IMR-90 (cell line): ENCODE measurements at regions not wholly inside any gene's neighbourhood (a gene's known extent, or its start where the extent isn't known, plus 50 kb on each side); places are given as distances from the start of the nearest gene placed in this dataset.

Experiments
- ATAC-seq: fragments of 200-7000 bp; cut with Tn5 transposase; 2 replicates; pipeline ENCODE4 v1.9.1; 2020; ENCODE audit warnings: low read depth, mild to moderate bottlenecking, moderate library complexity
- BruUV-seq: library from RNA; stranded (reverse); fragments of 400-500 nt; replicated peaks from 2 replicates; lab custom pipeline; 2021; lab: Mats Ljungman, UMichigan
- CTCF ChIA-PET: fragments of 300-600 bp; formaldehyde crosslinking; extraction: SDS; loops from one replicate; lab custom pipeline; 2021; ENCODE audit warnings: antibody characterized with exemption; lab: Yijun Ruan, JAX
- POLR2A ChIA-PET: fragments of 300-600 bp; sonication (Branson Sonifier 250); formaldehyde crosslinking; loops from one replicate; lab custom pipeline; 2022; ENCODE audit warnings: antibody characterized with exemption; ENCODE audit not compliant: unreplicated experiment; lab: Charles Lee
- DNase-seq: peaks from one replicate; pipeline ENCODE4 v3.0.0; 2013
- H2AFZ ChIP-seq: replicated peaks from 2 replicates; pipeline ENCODE3; 2013; ENCODE audit warnings: low read length, mild to moderate bottlenecking; ENCODE audit not compliant: poor library complexity
- H2AK5ac ChIP-seq: 2 replicates; pipeline ENCODE4 v1.6.1; 2013; ENCODE audit warnings: low read depth, low read length, inconsistent platforms
- H2AK9ac ChIP-seq: replicated peaks from 2 replicates; pipeline ENCODE3; 2013; ENCODE audit warnings: mild to moderate bottlenecking, low read depth, low read length, moderate library complexity; ENCODE audit not compliant: poor library complexity
- H2BK120ac ChIP-seq: 2 replicates; pipeline ENCODE4 v1.6.1; 2013; ENCODE audit warnings: low read depth, low read length, inconsistent platforms
- H2BK15ac ChIP-seq: 3 replicates; pipeline ENCODE4 v1.6.1; 2013; ENCODE audit warnings: low read depth, low read length, inconsistent platforms
- H2BK20ac ChIP-seq: 2 replicates; pipeline ENCODE4 v1.6.1; 2013; ENCODE audit warnings: low read depth, mild to moderate bottlenecking, inconsistent platforms, low read length, moderate library complexity
- H2BK5ac ChIP-seq: 2 replicates; pipeline ENCODE4 v1.6.1; 2013; ENCODE audit warnings: mild to moderate bottlenecking, low read depth, low read length, inconsistent platforms; ENCODE audit not compliant: poor library complexity, severe bottlenecking
- H3K14ac ChIP-seq: replicated peaks from 2 replicates; pipeline ENCODE4 v1.6.1; 2013; ENCODE audit warnings: low read depth, low read length, inconsistent platforms
- H3K18ac ChIP-seq: 2 replicates; pipeline ENCODE4 v1.6.1; 2013; ENCODE audit warnings: low read depth, low read length, control low read depth
- H3K23ac ChIP-seq: 2 replicates; pipeline ENCODE4 v1.6.1; 2013; ENCODE audit warnings: low read depth, low read length, inconsistent platforms
- H3K27ac ChIP-seq: 2 replicates; pipeline ENCODE4 v1.5.1; 2013; ENCODE audit warnings: mild to moderate bottlenecking, control low read depth, low read length; ENCODE audit not compliant: insufficient read depth
- H3K27me3 ChIP-seq: 2 replicates; pipeline ENCODE4 v1.6.1; 2013; ENCODE audit warnings: low read length; ENCODE audit not compliant: control insufficient read depth, insufficient read depth
- H3K36me3 ChIP-seq: 2 replicates; pipeline ENCODE4 v1.6.1; 2013; ENCODE audit warnings: low read length, mixed read lengths; ENCODE audit not compliant: control insufficient read depth, insufficient read depth
- H3K4ac ChIP-seq: 2 replicates; pipeline ENCODE4 v1.6.1; 2013; ENCODE audit warnings: low read depth, low read length, inconsistent platforms
- H3K4me1 ChIP-seq: 2 replicates; pipeline ENCODE4 v1.6.1; 2013; ENCODE audit warnings: low read length, mixed read lengths; ENCODE audit not compliant: control insufficient read depth, insufficient read depth
- H3K4me2 ChIP-seq: 2 replicates; pipeline ENCODE4 v1.6.1; 2013; ENCODE audit warnings: low read depth, mild to moderate bottlenecking, control low read depth, low read length, moderate library complexity
- H3K4me3 ChIP-seq: 2 replicates; pipeline ENCODE4 v1.5.1; 2013; ENCODE audit warnings: low read depth, mild to moderate bottlenecking, control low read depth, low read length, moderate library complexity; ENCODE audit not compliant: insufficient read depth
- H3K56ac ChIP-seq: 2 replicates; pipeline ENCODE4 v1.6.1; 2013; ENCODE audit warnings: low read length, inconsistent platforms; ENCODE audit not compliant: insufficient read depth; ENCODE audit errors: extremely low read depth
- H3K79me1 ChIP-seq, 2 experiments: 2 replicates each; pipeline ENCODE4 v1.6.1; 2013; ENCODE audit warnings: low read length in 2 of 2, inconsistent platforms in 1 of 2, low read depth in 1 of 2
- H3K9ac ChIP-seq: 2 replicates; pipeline ENCODE4 v1.6.1; 2013; ENCODE audit warnings: low read depth, low read length, control low read depth
- H3K9me1 ChIP-seq: 2 replicates; pipeline ENCODE4 v1.6.1; 2013; ENCODE audit warnings: low read length, inconsistent platforms; ENCODE audit not compliant: insufficient read depth
- H3K9me3 ChIP-seq: 2 replicates; pipeline ENCODE4 v1.6.1; 2013; ENCODE audit warnings: low read length; ENCODE audit not compliant: control insufficient read depth, insufficient read depth
- H4K20me1 ChIP-seq: 2 replicates; pipeline ENCODE4 v1.6.1; 2013; ENCODE audit warnings: low read length, inconsistent platforms; ENCODE audit not compliant: insufficient read depth
- H4K5ac ChIP-seq: 2 replicates; pipeline ENCODE4 v1.6.1; 2013; ENCODE audit warnings: mild to moderate bottlenecking, low read depth, low read length, control low read depth
- H4K8ac ChIP-seq, 2 experiments: 2 replicates each; pipeline ENCODE4 v1.6.1; 2013; ENCODE audit warnings: low read depth in 2 of 2, low read length in 2 of 2, control low read depth in 1 of 2, inconsistent platforms in 1 of 2
- H4K91ac ChIP-seq: 2 replicates; pipeline ENCODE4 v1.6.1; 2013; ENCODE audit warnings: low read depth, low read length, inconsistent platforms; ENCODE audit not compliant: insufficient read depth
- CHD1 ChIP-seq: IDR thresholded peaks from 2 replicates; pipeline ENCODE4 v1.6.1; 2012; ENCODE audit warnings: low read depth, low read length, improper control_type of control experiment
- MAZ ChIP-seq: IDR thresholded peaks from 2 replicates; pipeline ENCODE4 v1.6.1; 2012; ENCODE audit warnings: low read depth, mild to moderate bottlenecking, low read length, improper control_type of control experiment, moderate library complexity, borderline replicate concordance
- WGBS, 2 experiments: methylation state at CpG; one replicate each; pipeline versions ENCODE4 v1.1.5 to v1.1.7; 2013; ENCODE audit warnings: missing lambda C conversion rate in 2 of 2; ENCODE audit not compliant: insufficient read length in 1 of 2; ENCODE audit errors: extremely low coverage in 2 of 2; 5-methylcytosine and 5-hydroxymethylcytosine counted together
- dilution Hi-C: fragments of 300-500 bp; cut with HindIII; formaldehyde crosslinking; loops from one replicate; pipeline ENCODE4 v1.14.3; 2018; ENCODE audit warnings: low sequenced_read_pairs; ENCODE audit not compliant: unreplicated experiment
- in situ Hi-C: fragments of 300-500 bp; cut with MboI; formaldehyde crosslinking; loops from 3 replicates; pipeline ENCODE4 v1.14.3; 2019; ENCODE audit warnings: low sequenced_read_pairs, inconsistent platforms, mixed read lengths
- intact Hi-C: fragments of 100-400 bp; cut with micrococcal nuclease; formaldehyde crosslinking; loops from 2 replicates; pipeline ENCODE4 v1.10.0; 2022

- TF ChIP-seq CHD1, result no peak
- TF ChIP-seq MAZ, result no peak
- in situ Hi-C loops (no loop called here), intact Hi-C loops (no loop called here), dilution Hi-C loops (no loop called here)
- no peak overlapping the region for H2BK5ac ChIP-seq
- H3K4me1 ChIP-seq, result no peaks in the 10 kb centered on the region
- no peak overlapping the region for H2BK20ac ChIP-seq
- H3K23ac ChIP-seq, result no peak overlapping the region
- no peak overlapping the region for H3K27ac ChIP-seq
- no peak overlapping the region for H2AK5ac ChIP-seq
- H2BK15ac ChIP-seq, result no peak overlapping the region
- no peak overlapping the region for H3K56ac ChIP-seq
- POLR2A ChIA-PET, result no interaction called here
- H3K4ac ChIP-seq, result no peak overlapping the region
- no peak overlapping the region for H3K4me2 ChIP-seq
- BruUV-seq, result no TSS peak
- no peak overlapping the region for H3K18ac ChIP-seq
- no peak overlapping the region for H2AK9ac ChIP-seq
- H3K9ac ChIP-seq, result no peak overlapping the region
- H3K36me3 ChIP-seq, result no peaks in the 10 kb centered on the region
- no peak overlapping the region for H4K91ac ChIP-seq
- no peak overlapping the region for H3K4me3 ChIP-seq
- ATAC-seq, result no peak
- DNase-seq, result no peak
- WGBS, 2 experiments, result 60% methylated on average over 1 of the region's 3 CpGs; no CpG with 5 or more reads in 1 of the 2 experiments
- H3K9me1 ChIP-seq, result no peaks in the 10 kb centered on the region
- H4K8ac ChIP-seq, result no peak overlapping the region
- no peak overlapping the region for H4K5ac ChIP-seq
- no peaks in the 10 kb centered on the region for H4K20me1 ChIP-seq
- H3K9me3 ChIP-seq, result no peaks in the 10 kb centered on the region
- H2BK120ac ChIP-seq, result no peak overlapping the region
- no peak overlapping the region for H2AFZ ChIP-seq
- H3K79me1 ChIP-seq, result no peaks in the 10 kb centered on the region
- no peak overlapping the region for H3K14ac ChIP-seq
- CTCF ChIA-PET, result no interaction called here
- no peaks in the 10 kb centered on the region for H3K27me3 ChIP-seq
These were observed 352.1 kb upstream of the KIF2A start for GRCh38 chr5:61953913-61954312.
